OCI-LY3 (cell line): ENCODE measurements at regions not wholly inside any gene's neighbourhood (a gene's known extent, or its start where the extent isn't known, plus 50 kb on each side); places are given as distances from the start of the nearest gene placed in this dataset.

Source experiments
- H2AFZ ChIP-seq: fragments of 200-600, 300-600 bp; shearing (Covaris generic); 2 replicates; pipeline ENCODE4 v1.6.0; 2014; ENCODE audit warnings: antibody characterized with exemption, low read depth, low read length
- H3K27ac ChIP-seq: fragments of 200-600, 300-600 bp; sonication (generic); 2 replicates; pipeline ENCODE4 v1.5.1; 2014; ENCODE audit warnings: mild to moderate bottlenecking, low read length, moderate library complexity, mixed read lengths
- H3K27me3 ChIP-seq: fragments of 200-600, 300-600 bp; sonication (generic); 2 replicates; pipeline ENCODE4 v1.6.1; 2014; ENCODE audit warnings: low read depth, low read length, mixed read lengths
- H3K36me3 ChIP-seq: fragments of 200-600, 300-600 bp; sonication (generic); replicated peaks from 2 replicates; pipeline ENCODE3; 2014; ENCODE audit warnings: low read depth, low read length, mixed read lengths
- H3K4me1 ChIP-seq: fragments of 300-600, 200-600 bp; sonication (generic); 2 replicates; pipeline ENCODE4 v1.6.1; 2014; ENCODE audit warnings: low read length, mixed read lengths
- H3K4me2 ChIP-seq: fragments of 200-600, 300-600 bp; sonication (generic); 2 replicates; pipeline ENCODE4 v1.6.1; 2014; ENCODE audit warnings: low read length, mixed read lengths
- H3K4me3 ChIP-seq: fragments of 300-600, 200-600 bp; sonication (generic); 2 replicates; pipeline ENCODE4 v1.5.1; 2014; ENCODE audit warnings: antibody characterized with exemption, mild to moderate bottlenecking, low read length, moderate library complexity
- H3K79me2 ChIP-seq: fragments of 300-600, 200-600 bp; shearing (Covaris generic); 2 replicates; pipeline ENCODE4 v1.6.1; 2014; ENCODE audit warnings: mild to moderate bottlenecking, low read length, mixed read lengths
- H3K9ac ChIP-seq: fragments of 300-600, 200-600 bp; shearing (Covaris generic); 2 replicates; pipeline ENCODE4 v1.6.0; 2014; ENCODE audit warnings: mild to moderate bottlenecking, low read length, moderate library complexity
- H3K9me3 ChIP-seq: fragments of 200-600, 300-600 bp; shearing (Covaris generic); 2 replicates; pipeline ENCODE4 v1.6.1; 2014; ENCODE audit warnings: low read length, mixed read lengths; ENCODE audit not compliant: insufficient read depth
- H4K20me1 ChIP-seq: fragments of 200-600, 300-600 bp; sonication (generic); 2 replicates; pipeline ENCODE4 v1.6.1; 2016; ENCODE audit warnings: low read length, mixed read lengths; ENCODE audit not compliant: insufficient read depth
- EZH2phosphoT487 ChIP-seq: fragments of 200-600 bp; shearing (Covaris generic); IDR thresholded peaks from 2 replicates; pipeline ENCODE4 v1.6.1; 2018; ENCODE audit warnings: antibody characterized with exemption, mixed run types, low read depth
- TF ChIP-seq, protein P1 (sequence below): fragments of 200-600, 300-600 bp; sonication (generic); IDR thresholded peaks from 2 replicates; pipeline ENCODE4 v1.5.1; 2014; ENCODE audit warnings: antibody characterized with exemption, low read length, low read depth

DNA sequence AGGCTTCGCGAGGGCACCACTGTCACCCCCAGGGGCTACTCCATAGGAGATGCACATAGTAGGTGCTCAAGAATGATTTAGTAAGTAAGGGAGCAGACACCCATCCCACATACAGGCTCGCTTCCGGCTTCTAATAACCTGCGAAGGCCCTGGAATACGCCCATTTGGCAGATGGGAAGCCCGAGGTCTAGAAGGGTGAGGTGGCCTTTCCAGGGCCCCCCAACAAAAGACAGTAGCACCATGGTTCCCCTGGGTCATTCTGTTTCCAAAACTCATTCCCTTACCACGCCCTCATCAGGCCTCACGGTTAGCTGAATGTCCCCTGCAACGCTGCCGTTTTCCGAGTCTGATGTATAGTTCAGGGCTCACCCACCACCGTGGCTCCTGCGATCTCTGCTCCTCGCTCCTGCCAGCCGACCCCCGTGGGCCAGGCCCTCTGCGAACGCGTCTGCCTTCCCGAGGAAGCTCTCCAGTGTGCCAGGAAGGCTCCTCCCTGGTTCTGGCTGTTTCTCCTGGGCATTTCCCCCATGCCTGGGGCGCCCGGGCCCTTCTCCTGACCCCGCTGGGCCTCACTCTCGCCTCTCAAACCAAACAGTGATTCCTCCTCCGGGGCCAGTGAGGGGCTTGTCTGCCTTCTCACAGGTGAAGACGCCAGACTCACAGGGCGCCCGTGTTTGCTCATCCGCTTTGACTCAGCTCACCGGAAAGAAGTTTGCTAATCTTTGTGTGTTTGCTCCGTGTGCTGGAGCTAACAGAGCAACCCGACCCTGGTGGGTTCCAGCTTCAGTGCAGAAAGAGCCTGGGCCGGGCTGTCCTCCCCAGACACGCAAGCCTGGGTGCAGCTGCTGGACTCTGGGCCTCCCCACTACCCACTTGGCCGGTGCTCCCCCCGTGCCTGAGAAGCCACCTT is 86.6 kb downstream of the RTL6 start:
- Histone ChIP-seq H3K27me3 (peaks cover 20% of the 10 kb centered on the region), H3K4me3 (no peak overlapping the region), H3K9ac (no peak overlapping the region), H4K20me1 (no peaks in the 10 kb centered on the region), H2AFZ (no peak overlapping the region), H3K27ac (no peak overlapping the region), H3K4me2 (no peak overlapping the region), H3K9me3 (peaks cover 8% of the 10 kb centered on the region), H3K4me1 (peaks cover 2% of the 10 kb centered on the region; the same call in 1 of the 2 replicates), H3K36me3 (no peaks in the 10 kb centered on the region), H3K79me2 (no peaks in the 10 kb centered on the region)
- TF ChIP-seq, protein P1, sequence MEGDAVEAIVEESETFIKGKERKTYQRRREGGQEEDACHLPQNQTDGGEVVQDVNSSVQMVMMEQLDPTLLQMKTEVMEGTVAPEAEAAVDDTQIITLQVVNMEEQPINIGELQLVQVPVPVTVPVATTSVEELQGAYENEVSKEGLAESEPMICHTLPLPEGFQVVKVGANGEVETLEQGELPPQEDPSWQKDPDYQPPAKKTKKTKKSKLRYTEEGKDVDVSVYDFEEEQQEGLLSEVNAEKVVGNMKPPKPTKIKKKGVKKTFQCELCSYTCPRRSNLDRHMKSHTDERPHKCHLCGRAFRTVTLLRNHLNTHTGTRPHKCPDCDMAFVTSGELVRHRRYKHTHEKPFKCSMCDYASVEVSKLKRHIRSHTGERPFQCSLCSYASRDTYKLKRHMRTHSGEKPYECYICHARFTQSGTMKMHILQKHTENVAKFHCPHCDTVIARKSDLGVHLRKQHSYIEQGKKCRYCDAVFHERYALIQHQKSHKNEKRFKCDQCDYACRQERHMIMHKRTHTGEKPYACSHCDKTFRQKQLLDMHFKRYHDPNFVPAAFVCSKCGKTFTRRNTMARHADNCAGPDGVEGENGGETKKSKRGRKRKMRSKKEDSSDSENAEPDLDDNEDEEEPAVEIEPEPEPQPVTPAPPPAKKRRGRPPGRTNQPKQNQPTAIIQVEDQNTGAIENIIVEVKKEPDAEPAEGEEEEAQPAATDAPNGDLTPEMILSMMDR = no peak
- TF ChIP-seq EZH2phosphoT487 = no peak

DNA sequence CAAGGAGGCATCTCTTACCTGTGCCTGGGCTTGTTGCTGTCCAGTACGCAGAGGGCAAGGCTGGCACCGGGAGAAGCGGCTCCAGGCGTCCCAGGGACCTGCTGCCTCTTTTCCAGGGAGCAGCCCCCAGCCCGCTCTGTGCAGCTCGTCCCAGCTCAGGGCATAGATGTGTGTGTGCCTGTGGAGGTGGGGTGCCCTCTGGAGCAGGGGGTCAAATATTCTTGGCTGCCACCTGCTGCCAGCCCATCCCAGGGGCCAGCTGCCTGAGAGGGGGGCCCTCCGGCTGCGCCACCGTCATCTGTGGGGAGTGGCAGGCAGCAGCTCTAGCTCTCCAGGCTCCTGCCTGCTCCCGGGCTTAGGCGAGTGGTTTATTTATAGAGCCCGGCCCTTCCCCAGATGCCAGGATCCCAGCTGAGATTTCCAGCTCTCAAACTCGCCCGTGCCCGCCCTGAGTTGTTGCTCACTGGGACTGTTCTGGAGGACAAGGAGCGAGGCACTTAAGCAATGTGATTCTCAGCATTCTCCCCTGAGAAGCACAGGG is 87.5 kb downstream of the RTL6 start:
- H3K4me1 ChIP-seq = no peaks in the 10 kb centered on the region
- no peak for TF ChIP-seq EZH2phosphoT487
- TF ChIP-seq, protein P1 = no peak

DNA sequence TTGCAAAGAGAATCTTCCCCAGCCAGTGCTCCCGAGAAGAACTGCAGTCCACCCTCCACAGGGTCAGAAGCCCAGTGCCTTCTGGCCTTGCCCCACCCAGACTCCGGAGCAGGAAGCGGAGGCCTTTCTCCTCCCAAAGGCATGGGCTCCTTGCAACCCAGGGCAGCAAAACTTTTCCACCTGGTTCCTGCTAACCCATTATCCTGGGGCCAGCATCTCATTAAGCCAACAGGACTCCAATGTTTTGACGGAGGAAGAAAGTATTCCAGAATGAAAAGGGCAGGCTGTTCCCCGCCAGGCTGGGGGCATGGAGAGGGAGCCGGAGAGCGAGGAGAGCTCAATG is 88.1 kb downstream of the RTL6 start:
- no peaks in the 10 kb centered on the region for H3K9me3 ChIP-seq
- TF ChIP-seq, protein P1 = no peak
- TF ChIP-seq EZH2phosphoT487 = no peak
- H3K27me3 ChIP-seq = peaks cover 16% of the 10 kb centered on the region; the same call in 1 of the 2 replicates

More for the DNA sequence above, 87.5 kb downstream of the RTL6 start:
- H3K9ac ChIP-seq = no peak overlapping the region
- H2AFZ ChIP-seq = no peak overlapping the region
- H3K9me3 ChIP-seq = no peaks in the 10 kb centered on the region
- H4K20me1 ChIP-seq = no peaks in the 10 kb centered on the region
- no peaks in the 10 kb centered on the region for H3K79me2 ChIP-seq
- H3K36me3 ChIP-seq = no peaks in the 10 kb centered on the region
- H3K27ac ChIP-seq = no peak overlapping the region
- H3K27me3 ChIP-seq = peaks cover 16% of the 10 kb centered on the region
- no peak overlapping the region for H3K4me2 ChIP-seq
- H3K4me3 ChIP-seq = no peak overlapping the region

DNA sequence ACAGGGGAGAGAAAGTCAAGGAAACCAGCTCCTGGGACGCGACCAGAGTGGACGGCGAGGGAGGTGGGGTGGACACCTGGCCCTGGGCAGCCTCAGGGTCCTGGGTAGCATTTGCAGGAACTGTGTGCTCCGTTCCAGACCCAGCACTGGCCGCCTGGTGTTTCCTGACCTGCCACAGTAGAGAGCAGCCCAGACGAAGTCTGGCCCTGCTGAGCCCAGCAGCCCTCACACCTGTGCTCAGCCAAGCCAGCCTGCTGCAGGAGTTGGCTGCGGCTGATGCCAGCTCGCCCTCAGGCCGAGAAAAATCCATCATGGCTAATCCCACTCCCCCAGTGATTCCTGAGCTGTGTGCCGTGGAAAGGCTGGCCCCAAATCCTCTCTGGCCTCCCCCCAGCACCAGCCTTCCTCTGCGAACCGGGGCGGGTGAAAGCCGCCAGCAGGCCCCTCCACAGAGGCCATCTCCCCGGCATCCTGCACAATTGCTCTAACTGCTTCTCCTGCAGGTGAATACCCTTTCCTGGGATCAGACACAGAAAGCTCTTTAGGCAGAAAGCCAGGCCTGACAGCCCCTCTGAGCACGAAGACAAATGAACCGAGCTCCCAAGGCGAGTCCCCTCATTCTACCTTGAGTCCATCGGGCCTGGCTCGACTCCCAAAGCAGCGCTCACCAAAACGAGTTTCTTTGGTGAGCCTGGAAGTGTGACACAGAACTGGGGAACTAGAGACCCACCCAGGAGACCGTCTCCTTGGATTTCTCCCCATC is 88.6 kb downstream of the RTL6 start:
- Histone ChIP-seq H3K36me3 (no peaks in the 10 kb centered on the region), H3K27me3 (peaks cover 16% of the 10 kb centered on the region; the same call in 1 of the 2 replicates), H3K4me2 (no peak overlapping the region), H2AFZ (no peak overlapping the region), H3K9me3 (no peaks in the 10 kb centered on the region), H3K4me3 (no peak overlapping the region), H3K27ac (no peak overlapping the region), H3K9ac (no peak overlapping the region), H3K79me2 (no peaks in the 10 kb centered on the region), H4K20me1 (no peaks in the 10 kb centered on the region), H3K4me1 (no peaks in the 10 kb centered on the region)
- TF ChIP-seq EZH2phosphoT487 = no peak
- TF ChIP-seq, protein P1 = no peak

More for the DNA sequence above, 88.1 kb downstream of the RTL6 start:
- Histone ChIP-seq H3K9ac (no peak overlapping the region), H3K36me3 (no peaks in the 10 kb centered on the region), H2AFZ (no peak overlapping the region), H3K27ac (no peak overlapping the region), H3K79me2 (no peaks in the 10 kb centered on the region), H3K4me3 (no peak overlapping the region), H4K20me1 (no peaks in the 10 kb centered on the region), H3K4me1 (no peaks in the 10 kb centered on the region), H3K4me2 (no peak overlapping the region)
